H1 (cell line): ENCODE measurements at regions not wholly inside any gene's neighbourhood (a gene's known extent, or its start where the extent isn't known, plus 50 kb on each side); places are given as distances from the start of the nearest gene placed in this dataset.

Experiments used
- CTCF ChIA-PET: fragments of 300-600 bp; sonication (Branson Sonifier 250); formaldehyde crosslinking; loops from one replicate; lab custom pipeline; 2021; ENCODE audit not compliant: partially characterized antibody; lab: Charles Lee
- POLR2A ChIA-PET: fragments of 300-600 bp; sonication (Branson Sonifier 250); formaldehyde crosslinking; loops from one replicate; lab custom pipeline; 2021; ENCODE audit warnings: inconsistent platforms; ENCODE audit not compliant: partially characterized antibody; lab: Charles Lee
- DNase-seq, 2 experiments: peaks; one replicate each; pipeline versions ENCODE4 v3.0.0 to v3.0.0-alpha.2; 2010 to 2022; ENCODE audit warnings: low spot score in 2 of 2, low read depth in 1 of 2, mixed read lengths in 1 of 2
- FAIRE-seq: peaks from 2 replicates; lab custom pipeline; 2011; peaks lifted over from hg19 to GRCh38; lab: Jason Lieb, UNC
- H2AFZ ChIP-seq: 2 replicates; pipeline ENCODE4 v1.8.1; 2012; ENCODE audit warnings: low read length, inconsistent platforms
- H2AK5ac ChIP-seq: 2 replicates; pipeline ENCODE4 v1.6.1; 2013; ENCODE audit warnings: low read depth, low read length
- H2BK120ac ChIP-seq: replicated peaks from 2 replicates; pipeline ENCODE3; 2013; ENCODE audit warnings: low read depth, low read length, inconsistent platforms
- H2BK12ac ChIP-seq: 2 replicates; pipeline ENCODE4 v1.6.1; 2013; ENCODE audit warnings: low read depth, low read length
- H2BK15ac ChIP-seq: 2 replicates; pipeline ENCODE4 v1.6.1; 2013; ENCODE audit warnings: low read length
- H2BK20ac ChIP-seq: 2 replicates; pipeline ENCODE4 v1.6.1; 2013; ENCODE audit warnings: low read length
- H2BK5ac ChIP-seq: 2 replicates; pipeline ENCODE4 v1.6.1; 2013; ENCODE audit warnings: low read depth, low read length
- H3K14ac ChIP-seq: 2 replicates; pipeline ENCODE4 v1.6.1; 2013; ENCODE audit warnings: inconsistent platforms; ENCODE audit not compliant: insufficient read length
- H3K18ac ChIP-seq: 2 replicates; pipeline ENCODE4 v1.6.1; 2013; ENCODE audit warnings: low read length; ENCODE audit errors: extremely low read depth
- H3K23ac ChIP-seq: 2 replicates; pipeline ENCODE4 v1.6.1; 2013; ENCODE audit warnings: inconsistent platforms; ENCODE audit not compliant: insufficient read length
- H3K23me2 ChIP-seq: 2 replicates; pipeline ENCODE4 v1.6.1; 2013; ENCODE audit warnings: low read depth, low read length
- H3K27ac ChIP-seq: 2 replicates; pipeline ENCODE4 v1.6.1; 2011; ENCODE audit warnings: low read depth, low read length, inconsistent platforms
- H3K27me3 ChIP-seq, 4 experiments: replicated peaks in 1 of 4; 1 replicate in 1 of 4; 2 replicates in 3 of 4; pipeline versions ENCODE4 v1.6.1 to v1.8.1; 2011 to 2013; ENCODE audit warnings: low read length in 3 of 4, mild to moderate bottlenecking in 3 of 4, inconsistent platforms in 2 of 4, mixed read lengths in 2 of 4, moderate library complexity in 1 of 4; ENCODE audit not compliant: control insufficient read depth in 3 of 4, insufficient read depth in 3 of 4; ENCODE audit errors: extremely low read depth in 1 of 4
- H3K36me3 ChIP-seq, 4 experiments: 2 replicates each; pipeline versions ENCODE4 v1.6.1 to v1.8.1; 2011 to 2013; ENCODE audit warnings: mild to moderate bottlenecking in 4 of 4, low read length in 3 of 4, moderate library complexity in 2 of 4, control low read depth in 1 of 4, inconsistent platforms in 1 of 4; ENCODE audit not compliant: insufficient read depth in 4 of 4, control insufficient read depth in 2 of 4
- H3K4ac ChIP-seq: replicated peaks from 2 replicates; pipeline ENCODE3; 2013; ENCODE audit warnings: low read length, low read depth, mixed read lengths, inconsistent platforms; ENCODE audit not compliant: insufficient read length
- H3K4me1 ChIP-seq, 4 experiments: replicated peaks in 1 of 4; 1 replicate in 1 of 4; 2 replicates in 3 of 4; pipeline versions ENCODE4 v1.6.1 to v1.8.1; 2011 to 2013; ENCODE audit warnings: low read length in 3 of 4, inconsistent platforms in 2 of 4, mixed read lengths in 1 of 4; ENCODE audit not compliant: insufficient read depth in 4 of 4, control insufficient read depth in 3 of 4
- H3K4me2 ChIP-seq, 2 experiments: 2 replicates each; pipeline versions ENCODE4 v1.6.1 to v1.8.1; 2011 to 2013; ENCODE audit warnings: low read depth in 2 of 2, low read length in 2 of 2, control low read depth in 1 of 2, inconsistent platforms in 1 of 2, mild to moderate bottlenecking in 1 of 2; ENCODE audit not compliant: insufficient read depth in 1 of 2
- H3K4me3 ChIP-seq, 4 experiments: fragments of 200-600, 300-600 bp in 1 of 4; sonication (generic), shearing (Covaris generic), sonication (Bioruptor Twin) in 1 of 4; 2 replicates each; pipeline versions ENCODE4 v1.5.1 to v1.8.1; 2011 to 2016; ENCODE audit warnings: low read length in 4 of 4, low read depth in 3 of 4, control low read depth in 2 of 4, inconsistent platforms in 2 of 4, mild to moderate bottlenecking in 2 of 4, mixed read lengths in 1 of 4, moderate library complexity in 1 of 4; ENCODE audit not compliant: insufficient read depth in 2 of 4; ENCODE audit errors: extremely low read depth in 1 of 4
- H3K56ac ChIP-seq: replicated peaks from 2 replicates; pipeline ENCODE3; 2013; ENCODE audit warnings: low read depth, mild to moderate bottlenecking, mixed read lengths, low read length, inconsistent platforms; ENCODE audit not compliant: insufficient read length
- H3K79me1 ChIP-seq: 2 replicates; pipeline ENCODE4 v1.6.1; 2013; ENCODE audit warnings: low read depth, low read length, control low read depth
- H3K79me2 ChIP-seq, 2 experiments: 2 replicates each; pipeline versions ENCODE4 v1.6.1 to v1.8.1; 2012 to 2013; ENCODE audit warnings: low read length in 2 of 2, mild to moderate bottlenecking in 2 of 2, inconsistent platforms in 1 of 2; ENCODE audit not compliant: insufficient read depth in 2 of 2, control insufficient read depth in 1 of 2
- H3K9ac ChIP-seq, 4 experiments: replicated peaks in 1 of 4; 1 replicate in 1 of 4; 2 replicates in 3 of 4; pipeline versions ENCODE4 v1.6.1 to v1.8.1; 2011 to 2013; ENCODE audit warnings: low read depth in 3 of 4, low read length in 3 of 4, control low read depth in 2 of 4, mild to moderate bottlenecking in 2 of 4, moderate library complexity in 2 of 4, inconsistent platforms in 1 of 4; ENCODE audit errors: extremely low read depth in 1 of 4
- H3K9me3 ChIP-seq, 2 experiments: 2 replicates each; pipeline versions ENCODE4 v1.6.1 to v1.8.1; 2012 to 2013; ENCODE audit warnings: mild to moderate bottlenecking in 2 of 2, moderate library complexity in 2 of 2, control low read depth in 1 of 2, inconsistent platforms in 1 of 2, low read depth in 1 of 2, low read length in 1 of 2, mixed read lengths in 1 of 2; ENCODE audit not compliant: insufficient read depth in 2 of 2
- H4K20me1 ChIP-seq, 2 experiments: replicated peaks in 1 of 2; 2 replicates each; pipeline versions ENCODE3 to v1.8.1; 2011 to 2013; ENCODE audit warnings: inconsistent platforms in 2 of 2, low read length in 2 of 2, mild to moderate bottlenecking in 1 of 2; ENCODE audit not compliant: insufficient read depth in 2 of 2, control insufficient read depth in 1 of 2
- H4K5ac ChIP-seq: 2 replicates; pipeline ENCODE4 v1.6.1; 2013; ENCODE audit warnings: low read length, low read depth, mixed read lengths, inconsistent platforms; ENCODE audit not compliant: insufficient read length
- H4K8ac ChIP-seq: 2 replicates; pipeline ENCODE4 v1.8.0; 2013; ENCODE audit warnings: mild to moderate bottlenecking, moderate library complexity, low read length, inconsistent platforms; ENCODE audit not compliant: insufficient read depth; ENCODE audit errors: extremely low read depth
- H4K91ac ChIP-seq: replicated peaks from 2 replicates; pipeline ENCODE3; 2013; ENCODE audit warnings: low read length, mixed read lengths, inconsistent platforms; ENCODE audit not compliant: insufficient read length
- E2F6 ChIP-seq: IDR thresholded peaks from 2 replicates; pipeline ENCODE4 v1.6.1; 2012; ENCODE audit warnings: inconsistent platforms
- TBP ChIP-seq: IDR thresholded peaks from 2 replicates; pipeline ENCODE4 v1.6.1; 2011; ENCODE audit warnings: low read depth, low read length, improper control_type of control experiment
- WGBS, 2 experiments: shearing (Covaris generic) in 1 of 2; methylation state at CpG; one replicate each; pipeline versions ENCODE4 v1.1.6 to v1.1.7; 2013 to 2015; ENCODE audit warnings: low lambda C conversion rate in 2 of 2, mixed read lengths in 2 of 2, inconsistent platforms in 1 of 2, low coverage in 1 of 2, missing lambda C conversion rate in 1 of 2; ENCODE audit not compliant: insufficient replicate concordance in 2 of 2, insufficient coverage in 1 of 2, insufficient read length in 1 of 2; ENCODE audit errors: extremely low coverage in 1 of 2, missing lambda C conversion rate in 1 of 2; 5-methylcytosine and 5-hydroxymethylcytosine counted together

- TF ChIP-seq E2F6 (no peak), TBP (peak; percentile 76)
- DNase-seq, result peak in 1 of 2 experiments; percentile 43
- no peak overlapping the region for H2AFZ ChIP-seq
- no peak overlapping the region for H3K23ac ChIP-seq
- no peak overlapping the region for H3K9ac ChIP-seq
- no peak overlapping the region for H4K5ac ChIP-seq
- no peak overlapping the region for H4K8ac ChIP-seq
- H3K4ac ChIP-seq, result no peak overlapping the region
- H2BK120ac ChIP-seq, result no peak overlapping the region
- no peak for FAIRE-seq
- no peak overlapping the region for H4K91ac ChIP-seq
- no peak overlapping the region for H3K14ac ChIP-seq
- no peak overlapping the region for H3K27ac ChIP-seq
- no peaks in the 10 kb centered on the region for H3K79me2 ChIP-seq
- H3K4me2 ChIP-seq, result no peak overlapping the region
- no peak overlapping the region for H2AK5ac ChIP-seq
- no peaks in the 10 kb centered on the region for H3K36me3 ChIP-seq
- no peak overlapping the region for H2BK15ac ChIP-seq
- H3K9me3 ChIP-seq, result no peaks in the 10 kb centered on the region
- no peak overlapping the region for H2BK5ac ChIP-seq
- H3K56ac ChIP-seq, result no peak overlapping the region
- H3K18ac ChIP-seq, result no peak overlapping the region
- H2BK20ac ChIP-seq, result no peak overlapping the region
- ChIA-PET POLR2A (no interaction called here), CTCF (interaction anchor here (1.2 kb wide), 1 partner anchor 41 kb away, joined by 3 read pairs; no protein-coding TSS in a partner anchor)
- no peaks in the 10 kb centered on the region for H3K27me3 ChIP-seq
- H4K20me1 ChIP-seq, result no peaks in the 10 kb centered on the region
- 91% methylated on average over 7 of the region's 7 CpGs; no CpG with 5 or more reads in 1 of the 2 experiments for WGBS, 2 experiments
- H2BK12ac ChIP-seq, result no peak overlapping the region
- no peaks in the 10 kb centered on the region for H3K23me2 ChIP-seq
- H3K4me3 ChIP-seq, result no peak overlapping the region
- no peaks in the 10 kb centered on the region for H3K4me1 ChIP-seq
- no peaks in the 10 kb centered on the region for H3K79me1 ChIP-seq
Measured at GRCh38 chr13:51027644-51028043, 83.4 kb downstream of the C13orf42 start.
